Cardiac fibroblast (primary cell): ENCODE measurements at regions not wholly inside any gene's neighbourhood (a gene's known extent, or its start where the extent isn't known, plus 50 kb on each side); places are given as distances from the start of the nearest gene placed in this dataset.

Experiments used
- DNase-seq, 2 donors: peaks; one replicate each; pipeline versions ENCODE4 v3.0.0 to v3.0.0-alpha.2; 2010; ENCODE audit warnings: low read depth in 2 of 2
- H3K4me3 ChIP-seq, 2 donors: replicated peaks in 1 of 2; 1 replicate in 1 of 2; 2 replicates in 1 of 2; pipeline ENCODE4 v1.5.1; 2011; ENCODE audit warnings: low read depth in 2 of 2, low read length in 2 of 2, mild to moderate bottlenecking in 2 of 2, moderate library complexity in 1 of 2
- TF ChIP-seq, protein P1 (sequence below): IDR thresholded peaks from one replicate; pipeline ENCODE4 v1.5.1; 2011; ENCODE audit warnings: low read depth, mild to moderate bottlenecking, low read length, inconsistent platforms

- DNase-seq = no peak
- TF ChIP-seq, protein P1, sequence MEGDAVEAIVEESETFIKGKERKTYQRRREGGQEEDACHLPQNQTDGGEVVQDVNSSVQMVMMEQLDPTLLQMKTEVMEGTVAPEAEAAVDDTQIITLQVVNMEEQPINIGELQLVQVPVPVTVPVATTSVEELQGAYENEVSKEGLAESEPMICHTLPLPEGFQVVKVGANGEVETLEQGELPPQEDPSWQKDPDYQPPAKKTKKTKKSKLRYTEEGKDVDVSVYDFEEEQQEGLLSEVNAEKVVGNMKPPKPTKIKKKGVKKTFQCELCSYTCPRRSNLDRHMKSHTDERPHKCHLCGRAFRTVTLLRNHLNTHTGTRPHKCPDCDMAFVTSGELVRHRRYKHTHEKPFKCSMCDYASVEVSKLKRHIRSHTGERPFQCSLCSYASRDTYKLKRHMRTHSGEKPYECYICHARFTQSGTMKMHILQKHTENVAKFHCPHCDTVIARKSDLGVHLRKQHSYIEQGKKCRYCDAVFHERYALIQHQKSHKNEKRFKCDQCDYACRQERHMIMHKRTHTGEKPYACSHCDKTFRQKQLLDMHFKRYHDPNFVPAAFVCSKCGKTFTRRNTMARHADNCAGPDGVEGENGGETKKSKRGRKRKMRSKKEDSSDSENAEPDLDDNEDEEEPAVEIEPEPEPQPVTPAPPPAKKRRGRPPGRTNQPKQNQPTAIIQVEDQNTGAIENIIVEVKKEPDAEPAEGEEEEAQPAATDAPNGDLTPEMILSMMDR = no peak
- H3K4me3 ChIP-seq = no peak overlapping the region
Measured at GRCh38 chr6:8710668-8711431, 275.5 kb upstream of the SLC35B3 start.

DNA sequence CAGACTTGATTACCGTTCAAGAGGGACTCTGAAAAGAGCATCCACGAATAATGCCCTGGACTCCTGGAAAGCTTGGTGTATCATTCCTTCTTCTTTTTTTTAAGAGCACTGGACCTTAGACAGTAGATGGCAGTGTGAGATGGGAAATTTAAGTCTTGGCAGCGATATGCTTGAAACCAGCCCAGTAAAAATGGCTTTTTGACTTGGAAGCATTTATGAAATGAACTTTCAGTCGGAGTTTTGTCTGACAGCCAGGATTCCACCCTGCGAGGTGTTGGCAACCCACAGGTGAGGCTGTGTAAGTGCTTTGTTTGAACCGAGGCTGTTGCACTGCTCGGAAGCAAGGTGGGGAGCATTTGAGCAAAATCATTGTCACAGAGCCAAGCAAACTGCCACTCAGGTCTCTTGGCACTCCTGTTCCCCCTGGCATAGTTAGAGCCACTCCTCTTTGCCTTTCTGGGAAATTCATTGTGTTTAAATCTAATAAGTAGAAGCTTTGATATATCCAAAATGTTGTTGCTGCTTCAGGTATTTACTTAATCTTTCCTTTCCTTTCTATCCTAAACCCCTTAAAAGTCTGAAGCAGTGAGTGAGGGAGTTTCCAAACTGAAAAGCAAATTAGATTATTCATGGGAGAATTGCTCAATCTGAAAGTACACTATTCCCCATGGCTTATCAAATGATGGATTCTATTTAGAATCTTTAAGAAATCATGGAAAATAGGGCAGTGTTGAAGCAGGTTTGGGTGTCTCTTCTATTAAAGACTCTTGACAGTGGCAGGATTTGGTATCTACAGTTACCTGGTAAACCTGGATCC, 272.8 kb upstream of the SLC35B3 start:
- TF ChIP-seq, protein P1 = no peak
- no peak overlapping the region for H3K4me3 ChIP-seq
- DNase-seq = peak in 1 of 2 donors; percentile 1

DNA sequence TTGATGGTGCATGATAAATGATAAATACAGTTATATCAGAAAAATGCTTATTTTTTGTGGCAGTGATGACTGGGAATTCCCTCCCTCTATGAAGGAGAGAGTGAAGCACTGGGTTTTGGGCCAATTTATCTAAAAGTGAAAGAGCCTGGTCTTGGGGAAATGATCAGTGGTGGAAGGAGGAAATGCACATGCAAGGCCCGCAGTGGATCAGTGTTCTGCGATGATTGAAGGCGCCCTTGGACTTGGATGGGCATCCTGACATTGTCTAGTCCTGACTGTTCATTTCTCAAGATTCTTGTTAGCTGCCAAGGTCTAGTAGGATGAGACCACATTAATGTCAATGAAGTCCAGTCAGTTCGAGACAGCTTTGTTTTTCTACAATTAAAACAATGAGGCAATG, 272.0 kb upstream of the SLC35B3 start:
- no peak overlapping the region for H3K4me3 ChIP-seq
- no peak for DNase-seq
- TF ChIP-seq, protein P1 = no peak

DNA sequence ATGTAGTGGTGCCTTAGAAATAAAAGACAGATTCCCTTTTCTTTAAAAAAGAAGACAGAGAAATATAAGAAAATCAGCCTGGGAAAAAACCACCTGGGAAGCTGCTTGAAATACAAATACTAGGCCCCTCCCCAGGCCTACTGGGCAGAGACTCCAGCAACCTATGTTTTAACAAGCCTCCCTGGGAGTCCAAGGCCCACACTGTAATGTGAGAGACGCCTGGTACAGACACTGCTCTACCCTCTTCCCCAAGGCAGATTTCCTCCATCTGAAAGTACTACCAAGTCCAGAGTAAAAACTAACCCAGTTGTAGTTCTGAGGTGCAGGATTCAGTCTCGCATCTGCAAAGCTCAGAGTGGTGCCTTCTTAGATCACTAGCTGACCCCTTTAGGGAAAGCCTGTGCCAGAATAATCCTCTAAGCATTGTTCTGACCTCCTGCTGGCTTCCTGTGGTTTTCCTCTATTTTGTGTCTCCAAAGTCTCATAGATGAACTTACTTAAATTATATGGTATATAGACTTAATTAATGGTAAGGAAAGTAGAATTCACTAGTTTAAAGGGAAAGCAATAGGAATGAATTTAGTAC, 270.2 kb upstream of the SLC35B3 start:
- DNase-seq = no peak
- H3K4me3 ChIP-seq = no peak overlapping the region
- TF ChIP-seq, protein P1 = no peak

- DNase-seq = no peak
- H3K4me3 ChIP-seq = no peak overlapping the region
- TF ChIP-seq, protein P1 = no peak
Measured at GRCh38 chr6:8703059-8703458, 267.7 kb upstream of the SLC35B3 start.

- TF ChIP-seq, protein P1 = no peak
- H3K4me3 ChIP-seq = no peak overlapping the region
- no peak for DNase-seq
Measured at GRCh38 chr6:8688821-8689220, 253.5 kb upstream of the SLC35B3 start.
